ENCODE measurements at regions not wholly inside any gene's neighbourhood (a gene's known extent, or its start where the extent isn't known, plus 50 kb on each side); places are given as distances from the start of the nearest gene placed in this dataset.

- DNase-seq = no peak
Measured at GRCh38 chr12:111173391-111173790, 195.5 kb downstream of the PHETA1 start.

- no peak for DNase-seq
Measured at GRCh38 chr12:111172786-111173185, 196.1 kb downstream of the PHETA1 start.

GRCh38 chr12:111171832-111172231 is 197.1 kb downstream of the PHETA1 start:
- DNase-seq = no peak

GRCh38 chr12:111171345-111171744 is 197.6 kb downstream of the PHETA1 start:
- DNase-seq = no peak

- DNase-seq = peak in 1 of 2 donors; percentile 92
Measured at GRCh38 chr12:111170543-111170942, 198.4 kb downstream of the PHETA1 start.

GRCh38 chr12:111169456-111169855 is 199.4 kb downstream of the PHETA1 start:
- no peak for DNase-seq

GRCh38 chr12:111169032-111169431 is 199.9 kb downstream of the PHETA1 start:
- no peak for DNase-seq

- DNase-seq = no peak
Measured at GRCh38 chr12:111168009-111168900, 200.6 kb downstream of the PHETA1 start.

GRCh38 chr12:111166779-111167540 is 201.9 kb downstream of the PHETA1 start:
- DNase-seq = no peak

GRCh38 chr12:111164833-111165525 is 203.9 kb downstream of the PHETA1 start:
- no peak for DNase-seq

GRCh38 chr12:111163422-111163821 is 205.5 kb downstream of the PHETA1 start:
- no peak for DNase-seq

GRCh38 chr12:111161898-111162297 is 207.0 kb downstream of the PHETA1 start:
- no peak for DNase-seq

- DNase-seq = no peak
Measured at GRCh38 chr12:111160350-111161241, 208.3 kb downstream of the PHETA1 start.

GRCh38 chr12:111158992-111159391 is 209.9 kb downstream of the PHETA1 start:
- DNase-seq = no peak

- no peak for DNase-seq
Measured at GRCh38 chr12:111157486-111157885, 211.4 kb downstream of the PHETA1 start.

GRCh38 chr12:111156304-111156703 is 212.6 kb downstream of the PHETA1 start:
- DNase-seq = no peak

GRCh38 chr12:111155521-111155920 is 213.4 kb downstream of the PHETA1 start:
- no peak for DNase-seq

- DNase-seq = no peak
Measured at GRCh38 chr12:111155020-111155419, 213.9 kb downstream of the PHETA1 start.

- no peak for DNase-seq
Measured at GRCh38 chr12:111154147-111154834, 214.6 kb downstream of the PHETA1 start.

- no peak for DNase-seq
Measured at GRCh38 chr12:111152561-111152960, 216.3 kb downstream of the PHETA1 start.

Data from bone marrow (tissue), 2 donors.